HG02970 (cell line): ENCODE measurements at regions not wholly inside any gene's neighbourhood (a gene's known extent, or its start where the extent isn't known, plus 50 kb on each side); places are given as distances from the start of the nearest gene placed in this dataset.

Experiments used
- ATAC-seq: cut with Tn5 transposase; IDR thresholded peaks from one replicate; pipeline ENCODE4 v1.9.1; 2021; ENCODE audit warnings: mild to moderate bottlenecking, moderate library complexity, moderate number of reproducible peaks; ENCODE audit not compliant: unreplicated experiment, low FRiP score

- no peak for ATAC-seq
These were observed 234.7 kb downstream of the BRD1 start for GRCh38 chr22:49592780-49593501.

DNA sequence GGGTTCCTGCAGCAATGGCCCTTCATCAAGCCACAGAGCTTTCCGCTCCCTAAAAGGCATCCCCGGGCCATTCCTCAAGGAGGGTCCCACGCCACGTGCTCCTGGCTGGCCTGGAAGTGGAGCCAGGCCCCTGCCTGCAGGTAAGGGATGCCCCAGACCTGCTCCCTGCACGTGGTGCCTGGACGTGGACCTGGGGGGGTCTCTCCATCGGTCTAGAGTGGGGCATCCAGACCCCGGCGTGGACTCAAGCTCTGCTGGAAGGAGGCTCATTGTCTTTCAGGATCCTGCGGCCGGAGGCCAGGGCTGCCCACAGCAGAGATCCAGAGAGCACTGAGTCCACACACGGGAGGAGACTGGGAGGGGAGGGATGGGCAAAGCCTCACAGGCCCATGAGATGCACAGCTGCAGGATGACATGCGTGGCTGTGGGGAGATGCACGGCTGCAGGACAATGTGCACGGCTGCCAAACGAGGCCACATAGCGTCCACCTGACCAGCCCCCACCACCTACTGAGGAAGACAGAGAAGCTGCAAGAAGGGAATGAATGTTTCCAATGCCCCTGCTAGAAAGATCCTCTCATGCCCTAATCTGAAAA is 236.7 kb downstream of the BRD1 start:
- ATAC-seq, result no peak

DNA sequence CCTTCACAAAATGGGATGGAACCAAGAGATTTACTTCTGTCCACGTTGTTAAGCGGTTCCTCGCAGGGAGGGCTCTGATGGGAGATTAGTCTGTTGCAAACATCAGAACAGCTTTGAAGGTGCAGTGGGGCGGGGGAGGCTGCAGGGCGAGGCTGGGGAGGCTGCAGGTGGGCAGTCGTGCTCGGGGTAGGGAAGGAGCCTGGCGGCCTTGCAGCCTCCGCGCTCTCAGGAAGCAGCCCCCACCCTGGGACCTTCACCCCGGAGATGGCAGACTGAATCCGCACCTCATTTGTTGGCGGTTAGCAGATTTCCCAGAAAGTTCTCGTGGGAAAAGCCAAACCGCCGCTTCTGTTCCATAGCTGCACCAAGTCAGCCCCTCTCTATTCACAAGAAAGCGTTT is 237.3 kb downstream of the BRD1 start:
- ATAC-seq, result no peak

GRCh38 chr22:49589811-49590210 is 237.9 kb downstream of the BRD1 start:
- no peak for ATAC-seq

DNA sequence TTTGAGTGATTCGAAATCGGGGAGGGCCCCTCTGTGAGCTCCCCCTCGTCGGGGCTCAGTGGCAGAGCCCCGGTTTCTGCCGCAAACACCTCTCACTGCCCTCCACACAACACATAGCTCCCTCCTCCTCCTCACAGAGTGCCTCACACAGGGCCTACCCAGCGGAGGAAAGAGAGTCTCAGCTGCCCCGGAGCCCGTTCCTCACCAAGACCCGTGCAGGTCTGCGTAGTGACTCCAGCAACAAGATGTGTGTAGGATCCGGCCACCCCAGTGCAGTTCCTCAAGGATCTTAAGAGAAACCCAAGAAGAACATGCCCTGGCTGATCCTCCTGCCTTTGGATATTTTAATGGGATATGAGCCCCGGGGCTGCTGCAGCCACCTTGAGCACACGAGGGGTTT is 238.4 kb downstream of the BRD1 start:
- no peak for ATAC-seq

DNA sequence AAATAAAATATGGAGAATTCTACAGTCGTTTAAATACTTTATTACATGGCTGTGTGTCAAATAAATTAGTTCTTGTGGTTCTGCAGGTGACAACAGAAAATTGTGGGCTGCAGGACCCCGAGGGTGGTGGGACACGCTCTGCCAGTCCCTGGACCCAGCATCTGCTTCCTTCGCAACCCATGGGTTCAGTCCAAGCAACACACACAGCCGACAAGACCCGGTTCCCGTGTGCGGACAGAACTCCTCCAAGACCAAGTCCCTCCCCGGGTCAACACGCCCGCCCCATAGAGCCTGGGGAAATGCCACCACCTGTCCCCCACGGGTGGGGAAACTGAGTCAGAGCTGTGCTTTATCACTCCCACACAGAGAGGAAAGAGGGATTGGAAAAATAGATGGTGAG is 238.9 kb downstream of the BRD1 start:
- ATAC-seq, result no peak

GRCh38 chr22:49587987-49588386 is 239.7 kb downstream of the BRD1 start:
- no peak for ATAC-seq

DNA sequence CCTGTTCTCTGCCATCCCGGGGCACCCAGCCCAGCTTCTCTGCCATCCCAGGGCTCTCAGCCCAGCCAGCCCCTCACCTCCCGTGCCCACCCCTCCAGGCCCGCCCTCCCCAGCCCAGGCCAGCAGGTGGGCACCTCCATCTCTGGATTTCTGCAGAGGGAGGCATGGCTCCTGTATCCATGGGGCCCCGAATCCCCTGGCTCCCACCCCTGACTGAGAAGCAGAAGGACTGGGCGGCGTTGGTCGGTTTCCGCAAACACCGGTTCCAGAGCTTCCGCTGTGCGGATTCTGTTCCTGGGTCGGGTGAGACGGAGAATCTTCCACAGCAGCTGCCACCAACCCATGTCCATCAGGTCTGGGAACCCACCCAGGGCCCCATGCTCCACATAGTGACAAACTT is 240.3 kb downstream of the BRD1 start:
- no peak for ATAC-seq

DNA sequence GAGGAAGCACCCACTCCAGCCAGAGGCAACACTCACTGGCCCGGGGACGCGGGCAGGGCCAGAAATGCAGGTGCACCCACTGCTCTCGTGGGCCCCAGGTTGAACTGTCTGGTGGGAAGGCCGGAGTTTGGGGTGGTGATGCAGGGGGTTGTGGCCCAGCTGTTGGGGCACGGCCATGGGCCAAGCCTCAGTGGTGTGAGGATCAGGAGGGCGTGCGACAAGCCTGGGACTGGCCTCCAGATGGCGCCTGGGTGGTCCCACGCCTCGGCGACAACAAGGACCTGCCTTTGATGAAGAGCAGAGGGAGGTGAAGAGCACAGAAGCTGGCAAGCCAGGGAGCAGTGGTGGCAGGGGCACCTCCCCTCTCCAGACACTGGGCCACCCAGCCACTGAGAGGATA is 240.8 kb downstream of the BRD1 start:
- ATAC-seq, result no peak

- ATAC-seq, result no peak
These were observed 241.4 kb downstream of the BRD1 start for GRCh38 chr22:49586244-49586748.

DNA sequence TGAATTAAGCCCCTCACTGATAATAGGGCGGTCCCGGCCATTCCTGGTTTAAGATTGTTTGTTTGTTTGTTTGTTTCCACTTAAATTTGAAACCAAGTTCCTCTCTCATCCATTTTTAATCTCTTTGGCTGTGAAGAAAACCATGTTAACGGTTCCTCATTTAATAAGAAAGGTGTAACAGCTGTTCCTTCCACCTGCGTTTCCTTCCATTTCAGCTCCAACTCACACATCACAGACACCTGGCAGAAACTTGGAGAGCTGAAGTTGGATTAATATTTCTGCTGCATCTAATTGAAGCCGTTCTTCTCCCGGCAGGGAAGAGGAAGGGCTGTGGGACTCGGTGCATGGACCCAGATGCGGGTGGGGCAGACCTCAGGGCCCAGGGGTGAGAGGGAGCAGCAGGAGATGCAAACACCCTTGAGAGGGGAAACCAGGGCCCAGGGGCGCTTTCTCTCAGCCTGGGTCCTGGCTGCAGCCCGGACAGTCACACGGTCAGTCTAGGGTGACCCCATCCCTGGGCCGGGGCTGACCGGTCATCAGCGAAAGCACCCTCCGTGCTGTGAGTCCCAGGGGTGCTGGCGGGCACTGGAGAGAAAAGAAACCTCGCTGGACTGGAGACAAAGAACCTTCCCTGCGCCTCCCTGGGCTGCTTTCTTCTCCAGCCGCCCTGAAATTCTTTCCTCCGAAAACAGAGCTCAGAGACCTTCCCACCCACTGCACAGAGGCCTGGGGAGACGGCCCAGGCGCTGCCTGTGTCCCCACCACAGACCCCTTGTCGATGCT is 242.0 kb downstream of the BRD1 start:
- no peak for ATAC-seq

DNA sequence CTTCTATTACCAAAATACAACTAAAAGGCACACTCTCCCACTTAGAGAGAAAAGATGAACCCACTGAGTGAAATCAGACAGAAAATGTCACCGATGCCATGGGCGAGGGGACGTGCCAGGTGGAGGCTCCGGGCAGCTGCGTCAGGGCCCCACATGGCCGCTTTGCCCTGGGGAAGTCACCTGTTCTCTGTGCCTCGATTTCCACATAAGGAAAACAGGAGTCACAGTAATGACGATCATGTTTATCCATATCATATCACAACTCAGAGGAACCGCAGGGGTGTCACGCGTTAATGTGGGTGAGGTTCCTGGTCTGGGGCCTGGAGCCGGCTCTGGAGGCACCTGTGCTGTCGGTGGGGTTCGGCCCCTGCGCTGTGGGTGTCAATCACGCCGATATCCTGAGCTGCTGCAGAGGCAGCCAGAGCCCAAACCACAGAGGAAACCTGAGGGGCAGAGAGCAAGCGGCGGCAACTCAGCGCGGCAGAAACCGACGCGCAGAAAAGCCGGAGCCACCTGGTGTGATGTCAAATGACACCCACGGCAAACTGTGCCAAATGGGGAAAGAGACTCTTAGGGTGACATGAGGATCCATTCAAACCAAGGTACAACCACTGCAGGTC is 243.7 kb downstream of the BRD1 start:
- ATAC-seq, result no peak

DNA sequence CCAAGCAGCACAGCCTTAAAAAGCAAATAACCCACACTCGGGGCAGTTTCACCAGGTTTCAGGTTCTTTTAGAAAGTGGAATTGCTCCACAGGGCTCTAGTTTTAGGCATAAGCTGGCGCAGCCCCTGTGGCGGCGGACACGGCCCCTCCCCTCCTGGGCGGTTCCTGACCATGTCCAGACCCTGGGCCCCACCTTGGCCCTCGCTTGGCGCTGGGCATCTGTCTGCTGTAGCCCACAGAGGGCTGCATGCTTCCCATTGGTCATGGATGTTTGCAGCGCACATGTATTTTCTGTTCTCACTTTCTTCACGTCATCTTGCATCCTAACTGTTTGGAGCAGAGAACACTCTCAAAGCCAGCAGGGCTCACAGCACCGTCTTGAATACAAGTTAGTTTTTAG is 244.3 kb downstream of the BRD1 start:
- ATAC-seq, result no peak

DNA sequence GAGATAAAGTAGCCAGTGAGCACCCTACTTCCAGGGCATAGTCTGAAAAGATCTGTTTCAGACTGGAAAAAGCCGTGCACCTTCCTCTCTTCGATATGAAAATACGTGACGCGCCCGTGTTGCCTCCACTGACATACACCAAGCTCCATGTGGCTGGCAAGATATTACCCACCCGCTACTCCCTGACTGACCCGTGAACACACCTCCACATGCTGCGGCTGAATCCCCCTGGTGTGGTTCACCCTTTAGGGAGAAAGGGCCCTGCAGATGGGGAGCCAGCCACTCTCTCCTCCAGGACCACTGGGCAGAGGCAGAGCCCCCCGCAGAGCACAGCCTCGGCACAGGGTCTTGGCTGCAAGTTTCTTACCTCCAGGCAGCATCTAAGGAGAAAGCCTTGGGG is 245.0 kb downstream of the BRD1 start:
- no peak for ATAC-seq

DNA sequence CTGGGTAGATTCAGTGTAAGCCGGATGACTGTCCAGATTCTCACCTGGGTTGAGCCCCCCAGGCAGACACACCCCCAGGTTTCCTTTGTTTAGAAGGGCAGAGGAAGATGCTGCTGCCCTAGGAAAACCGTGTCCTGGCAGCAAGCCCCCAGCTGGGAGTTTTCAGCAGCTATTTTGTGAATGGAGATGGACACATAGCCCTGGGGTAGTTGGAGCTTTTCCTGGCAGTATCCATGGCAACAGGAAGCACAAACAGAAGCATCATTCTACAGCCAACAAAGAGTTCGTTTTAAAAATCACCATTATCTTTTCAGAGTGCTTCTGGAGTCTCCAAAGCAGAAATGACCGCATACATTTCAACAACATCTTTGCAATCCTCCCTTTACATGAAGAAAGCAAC is 245.5 kb downstream of the BRD1 start:
- no peak for ATAC-seq

DNA sequence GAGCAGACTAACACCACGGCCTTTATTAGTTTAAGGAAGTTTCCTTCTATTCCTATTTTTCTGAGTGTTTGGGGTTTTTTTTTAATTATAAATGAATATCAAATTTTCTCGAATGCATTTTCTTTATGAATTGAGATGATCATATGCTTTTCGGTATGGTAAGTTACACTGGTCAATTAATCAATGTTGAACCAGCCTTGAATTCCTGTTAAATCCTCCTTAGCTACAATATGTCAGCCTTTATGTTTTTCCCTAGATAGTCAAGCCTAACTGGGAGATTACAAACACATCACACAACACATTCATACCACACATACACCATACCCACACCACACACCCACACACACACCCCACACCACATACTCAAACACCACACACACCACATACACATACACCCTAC is 247.6 kb downstream of the BRD1 start:
- no peak for ATAC-seq

DNA sequence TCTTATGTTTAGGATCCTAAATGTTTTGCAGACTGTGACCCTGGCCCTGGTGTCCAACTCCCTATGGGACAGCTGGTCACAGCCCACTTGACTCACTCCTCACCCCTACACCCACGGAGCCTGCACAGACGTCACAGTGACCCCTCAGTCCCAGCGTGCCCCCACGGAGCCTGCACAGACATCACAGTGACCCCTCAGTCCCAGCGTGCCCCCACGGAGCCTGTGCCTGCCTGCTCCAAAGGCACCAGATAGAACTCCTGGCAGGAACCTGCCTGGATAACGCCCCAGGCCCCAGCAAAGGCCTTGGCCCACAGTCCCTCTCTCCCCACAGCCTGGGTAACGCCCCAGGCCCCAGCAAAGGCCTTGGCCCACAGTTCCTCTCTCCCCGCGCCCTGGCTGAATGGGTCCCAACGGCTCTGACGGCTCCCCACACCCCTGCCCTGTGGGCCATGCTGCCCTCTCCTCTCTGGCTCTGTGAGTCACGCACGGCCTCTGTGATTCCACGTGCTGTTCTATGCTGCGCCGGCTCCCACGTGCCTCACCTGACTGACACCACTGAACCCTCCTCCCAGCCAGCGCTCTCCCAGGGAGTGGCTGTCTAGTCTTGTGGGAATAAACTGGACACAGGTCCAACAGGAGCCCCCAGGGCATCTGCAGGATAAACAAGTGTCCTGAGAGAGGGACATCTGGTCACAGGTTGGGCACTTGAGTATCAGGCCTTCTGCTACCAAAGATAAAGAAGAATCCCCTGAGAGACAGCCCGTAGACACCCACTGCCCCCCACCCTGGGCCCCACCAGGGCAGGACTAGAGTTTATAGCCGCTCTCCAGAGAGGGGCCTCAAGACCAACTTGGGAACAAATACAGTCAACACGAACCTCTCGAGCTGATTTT is 250.3 kb downstream of the BRD1 start:
- ATAC-seq, result no peak

- ATAC-seq, result no peak
These were observed 251.2 kb downstream of the BRD1 start for GRCh38 chr22:49576241-49577141.

- ATAC-seq, result no peak
These were observed 252.0 kb downstream of the BRD1 start for GRCh38 chr22:49575703-49576081.
